ENCODE measurements at regions not wholly inside any gene's neighbourhood (a gene's known extent, or its start where the extent isn't known, plus 50 kb on each side); places are given as distances from the start of the nearest gene placed in this dataset.
"Not testable (repeated sequence)": the region's sequence is repeated elsewhere in the genome, so short reads cannot be mapped to it uniquely, and the experiment has no call there.

DNA sequence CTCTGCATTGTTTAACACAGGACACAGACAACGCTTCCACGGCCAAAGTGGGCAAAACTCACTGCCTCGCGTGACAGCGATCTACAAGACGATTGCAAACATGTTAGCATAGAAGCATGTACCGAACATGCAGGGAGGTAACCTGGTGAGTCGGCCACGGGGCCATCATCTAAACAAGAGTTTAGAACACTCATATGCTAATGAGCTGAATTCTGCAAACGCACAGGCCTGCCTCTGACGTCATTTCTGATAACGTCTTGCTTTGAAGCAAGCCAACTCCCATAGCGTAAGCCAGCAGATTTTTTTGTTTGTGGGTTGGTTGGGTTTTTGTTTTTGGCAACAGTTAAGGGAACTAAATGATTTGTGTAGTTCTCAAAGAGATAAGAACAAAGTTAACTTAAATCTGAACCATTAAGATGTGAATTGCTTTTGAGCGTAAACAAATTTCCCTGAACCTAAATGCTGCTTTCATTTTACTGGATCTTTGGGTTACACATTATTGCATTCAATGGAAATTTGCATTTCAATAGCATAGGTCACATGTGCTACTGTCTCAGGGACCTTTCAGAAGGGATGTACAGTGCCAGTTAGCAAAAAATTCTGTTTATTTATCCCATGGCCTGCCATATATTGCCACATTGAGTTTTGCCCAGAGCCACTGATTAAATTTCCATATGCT, 184.5 kb upstream of the PDE10A start:
- Mint-ChIP-seq H3K36me3 (ENCODE audit: low read depth) (no peaks in the 10 kb centered on the region), H3K27me3 (peaks cover 86% of the 10 kb centered on the region), H3K4me1 (ENCODE audit: low read depth) (peaks cover 9% of the 10 kb centered on the region), H3K4me3 (no peak overlapping the region), H3K9me3 (no peaks in the 10 kb centered on the region), H3K27ac (no peak overlapping the region)

- no peak overlapping the region for H3K4me3 Mint-ChIP-seq
- peaks cover 9% of the 10 kb centered on the region for H3K4me1 Mint-ChIP-seq (ENCODE audit: low read depth)
- no peaks in the 10 kb centered on the region for H3K36me3 Mint-ChIP-seq (ENCODE audit: low read depth)
- H3K27ac Mint-ChIP-seq, result no peak overlapping the region
- H3K9me3 Mint-ChIP-seq, result no peaks in the 10 kb centered on the region
- H3K27me3 Mint-ChIP-seq, result peaks cover 78% of the 10 kb centered on the region
Measured at GRCh38 chr6:165846123-165846966, 183.3 kb upstream of the PDE10A start.

- Mint-ChIP-seq H3K4me3 (no peak overlapping the region), H3K36me3 (ENCODE audit: low read depth) (no peaks in the 10 kb centered on the region), H3K4me1 (ENCODE audit: low read depth) (peaks cover 9% of the 10 kb centered on the region), H3K9me3 (no peaks in the 10 kb centered on the region), H3K27me3 (peaks cover 71% of the 10 kb centered on the region), H3K27ac (no peak overlapping the region)
Measured at GRCh38 chr6:165845493-165845892, 182.5 kb upstream of the PDE10A start.

- Mint-ChIP-seq H3K27ac (no peak overlapping the region), H3K4me1 (ENCODE audit: low read depth) (peaks cover 6% of the 10 kb centered on the region), H3K36me3 (ENCODE audit: low read depth) (no peaks in the 10 kb centered on the region), H3K9me3 (no peaks in the 10 kb centered on the region), H3K27me3 (peaks cover 72% of the 10 kb centered on the region), H3K4me3 (no peak overlapping the region)
Measured at GRCh38 chr6:165844801-165845364, 181.8 kb upstream of the PDE10A start.

GRCh38 chr6:165844232-165844631, 181.2 kb upstream of the PDE10A start:
- no peaks in the 10 kb centered on the region for H3K9me3 Mint-ChIP-seq
- H3K27ac Mint-ChIP-seq, result no peak overlapping the region
- no peak overlapping the region for H3K4me3 Mint-ChIP-seq
- H3K4me1 Mint-ChIP-seq (ENCODE audit: low read depth), result no peaks in the 10 kb centered on the region
- H3K27me3 Mint-ChIP-seq, result peaks cover 71% of the 10 kb centered on the region
- no peaks in the 10 kb centered on the region for H3K36me3 Mint-ChIP-seq (ENCODE audit: low read depth)

DNA sequence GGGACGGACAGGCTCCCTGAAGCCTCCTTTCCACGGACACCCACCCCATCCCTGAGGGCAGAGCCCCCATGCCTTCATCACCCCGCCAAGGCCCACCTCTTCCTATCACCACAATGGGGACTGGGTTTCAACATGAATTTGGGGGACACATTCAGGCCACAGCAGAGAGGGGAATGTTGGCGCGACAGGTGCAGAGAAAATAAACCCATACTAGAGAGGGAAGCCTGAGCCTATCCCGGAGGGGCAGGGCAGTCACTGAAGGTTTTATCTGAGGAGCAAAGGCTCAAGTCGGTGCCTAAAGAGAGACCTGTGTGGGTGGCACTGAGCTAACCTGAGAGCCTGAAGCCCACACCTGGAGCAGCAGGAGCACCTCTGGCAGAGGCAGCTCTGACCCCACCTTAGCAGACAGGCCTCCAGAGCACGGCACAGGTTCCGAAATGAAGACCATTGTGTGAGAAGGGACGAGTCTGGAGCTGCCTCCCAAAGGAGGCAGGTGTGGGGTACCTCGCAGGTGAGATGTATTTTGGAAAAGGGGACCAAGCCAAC, 180.6 kb upstream of the PDE10A start:
- no peaks in the 10 kb centered on the region for H3K36me3 Mint-ChIP-seq (ENCODE audit: low read depth)
- no peaks in the 10 kb centered on the region for H3K4me1 Mint-ChIP-seq (ENCODE audit: low read depth)
- H3K9me3 Mint-ChIP-seq, result no peaks in the 10 kb centered on the region
- no peak overlapping the region for H3K4me3 Mint-ChIP-seq
- no peak overlapping the region for H3K27ac Mint-ChIP-seq
- peaks cover 68% of the 10 kb centered on the region for H3K27me3 Mint-ChIP-seq

GRCh38 chr6:165843121-165843520, 180.1 kb upstream of the PDE10A start:
- Mint-ChIP-seq H3K27ac (no peak overlapping the region), H3K27me3 (peaks cover 66% of the 10 kb centered on the region)

GRCh38 chr6:165842281-165842936, 179.4 kb upstream of the PDE10A start:
- no peaks in the 10 kb centered on the region for H3K36me3 Mint-ChIP-seq (ENCODE audit: low read depth)
- no peaks in the 10 kb centered on the region for H3K4me1 Mint-ChIP-seq (ENCODE audit: low read depth)
- peaks cover 59% of the 10 kb centered on the region for H3K27me3 Mint-ChIP-seq
- no peak overlapping the region for H3K4me3 Mint-ChIP-seq
- no peaks in the 10 kb centered on the region for H3K9me3 Mint-ChIP-seq
- H3K27ac Mint-ChIP-seq, result no peak overlapping the region

More at GRCh38 chr6:165843121-165843520, 180.1 kb upstream of the PDE10A start:
- no peaks in the 10 kb centered on the region for H3K9me3 Mint-ChIP-seq
- no peak overlapping the region for H3K4me3 Mint-ChIP-seq
- H3K4me1 Mint-ChIP-seq (ENCODE audit: low read depth), result no peaks in the 10 kb centered on the region
- no peaks in the 10 kb centered on the region for H3K36me3 Mint-ChIP-seq (ENCODE audit: low read depth)

DNA sequence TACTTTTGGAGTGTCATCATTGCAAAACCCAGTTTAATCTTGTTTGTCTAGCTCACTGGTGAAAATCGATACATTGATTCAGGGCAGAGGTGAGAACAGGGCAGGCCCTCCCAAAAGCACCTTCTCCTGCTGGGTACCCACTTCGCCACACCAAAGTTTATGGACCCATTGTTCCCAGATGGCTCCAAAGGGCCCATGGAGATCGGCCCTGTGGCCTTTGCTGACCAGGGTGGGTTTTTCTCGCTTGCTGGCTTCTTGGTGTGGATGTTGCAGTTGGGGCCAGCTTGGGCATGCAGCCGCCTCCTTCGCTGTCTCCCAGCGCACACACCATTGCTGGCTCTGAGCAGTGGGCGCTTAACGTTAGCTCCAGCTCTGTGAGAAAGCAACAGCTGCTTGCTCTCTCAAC, 178.1 kb upstream of the PDE10A start:
- Mint-ChIP-seq H3K36me3 (ENCODE audit: low read depth) (no peaks in the 10 kb centered on the region), H3K4me3 (no peak overlapping the region), H3K9me3 (no peaks in the 10 kb centered on the region), H3K4me1 (ENCODE audit: low read depth) (no peaks in the 10 kb centered on the region), H3K27me3 (peaks cover 47% of the 10 kb centered on the region), H3K27ac (no peak overlapping the region)

DNA sequence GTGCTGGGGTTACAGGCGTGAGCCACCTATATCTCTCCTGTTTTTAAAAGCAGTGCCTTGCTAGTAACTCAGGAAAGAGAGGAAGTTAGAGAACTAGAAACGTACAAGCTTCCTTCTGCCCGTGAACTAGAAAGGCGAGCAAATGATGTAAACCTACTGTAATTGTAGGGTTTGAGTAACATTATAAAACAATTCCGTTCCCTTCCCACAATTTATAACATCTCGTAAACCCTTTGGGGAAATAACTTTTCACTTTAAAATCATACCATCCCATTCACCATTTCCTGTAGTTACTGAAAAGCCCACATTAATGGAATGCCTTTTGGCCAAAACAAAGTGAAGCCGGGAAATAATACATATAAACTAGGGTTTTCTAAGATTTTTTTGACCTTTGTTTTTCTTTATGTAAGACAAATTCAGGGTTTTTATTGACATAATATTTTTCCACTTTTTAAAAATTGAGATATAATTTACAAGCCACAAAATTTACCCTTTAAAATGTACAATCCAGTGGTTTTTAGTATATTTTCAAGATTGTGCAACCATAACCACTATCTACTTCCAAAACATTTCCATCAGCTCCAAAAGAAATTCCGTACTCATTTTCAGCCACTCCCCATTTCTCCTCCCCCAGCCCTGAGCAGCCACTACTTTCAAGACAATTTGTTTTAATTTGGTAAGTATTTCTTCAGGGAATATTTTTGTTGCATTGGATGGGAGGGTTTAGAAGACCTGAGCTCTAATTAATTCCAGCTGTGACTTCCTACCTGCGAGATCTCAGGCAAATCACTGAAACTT, 175.1 kb upstream of the PDE10A start:
- Mint-ChIP-seq H3K36me3 (ENCODE audit: low read depth) (no peaks in the 10 kb centered on the region), H3K9me3 (no peaks in the 10 kb centered on the region), H3K27me3 (peaks cover 29% of the 10 kb centered on the region), H3K4me3 (no peak overlapping the region), H3K4me1 (ENCODE audit: low read depth) (no peaks in the 10 kb centered on the region), H3K27ac (no peak overlapping the region)

- H3K36me3 Mint-ChIP-seq (ENCODE audit: low read depth); H3K9me3 Mint-ChIP-seq; H3K4me3 Mint-ChIP-seq; H3K27ac Mint-ChIP-seq: not testable (repeated sequence)
- Mint-ChIP-seq H3K27me3 (peaks cover 29% of the 10 kb centered on the region), H3K4me1 (ENCODE audit: low read depth) (peaks cover 13% of the 10 kb centered on the region)
Measured at GRCh38 chr6:165836648-165837047, 173.6 kb upstream of the PDE10A start.

- no peaks in the 10 kb centered on the region for H3K9me3 Mint-ChIP-seq
Measured at GRCh38 chr6:165835410-165835851, 172.4 kb upstream of the PDE10A start.

DNA sequence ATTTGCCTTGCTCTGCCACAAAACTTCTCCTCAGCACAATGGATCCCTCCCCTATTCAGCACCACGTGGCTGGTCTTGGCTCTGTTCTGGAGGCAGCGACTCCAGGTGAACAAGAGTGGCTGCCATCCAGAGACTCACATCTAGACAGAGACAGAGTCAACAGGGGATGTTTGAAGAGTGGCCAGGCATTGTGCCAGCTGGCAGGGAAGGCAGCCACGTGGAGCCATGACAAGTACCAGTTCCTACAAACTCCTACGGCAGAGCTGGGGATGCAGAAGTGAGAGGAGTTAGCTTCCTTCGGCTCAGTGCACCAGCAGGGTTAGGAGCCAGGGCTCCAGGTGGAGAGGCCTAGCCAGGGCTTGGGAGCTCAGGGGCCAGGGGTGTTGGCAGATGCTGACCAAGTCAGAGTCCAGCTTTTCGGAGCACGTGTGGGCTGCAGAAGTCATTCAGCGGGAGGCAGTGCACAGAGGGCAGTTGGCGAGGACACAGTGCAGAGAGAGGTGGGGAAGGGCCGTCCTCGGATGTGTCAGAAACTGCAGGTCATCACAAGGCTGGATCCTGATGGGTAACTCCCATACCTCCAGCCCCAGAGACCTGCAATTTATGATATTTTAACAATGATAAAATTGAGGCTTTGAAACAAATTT, 171.7 kb upstream of the PDE10A start:
- Mint-ChIP-seq H3K9me3 (no peaks in the 10 kb centered on the region), H3K27ac (no peak overlapping the region), H3K27me3 (peaks cover 28% of the 10 kb centered on the region)

More at GRCh38 chr6:165835410-165835851, 172.4 kb upstream of the PDE10A start:
- H3K36me3 Mint-ChIP-seq (ENCODE audit: low read depth), result no peaks in the 10 kb centered on the region
- H3K27ac Mint-ChIP-seq, result no peak overlapping the region
- H3K27me3 Mint-ChIP-seq, result peaks cover 35% of the 10 kb centered on the region
- H3K4me1 Mint-ChIP-seq (ENCODE audit: low read depth), result peaks cover 15% of the 10 kb centered on the region
- H3K4me3 Mint-ChIP-seq, result no peak overlapping the region

DNA sequence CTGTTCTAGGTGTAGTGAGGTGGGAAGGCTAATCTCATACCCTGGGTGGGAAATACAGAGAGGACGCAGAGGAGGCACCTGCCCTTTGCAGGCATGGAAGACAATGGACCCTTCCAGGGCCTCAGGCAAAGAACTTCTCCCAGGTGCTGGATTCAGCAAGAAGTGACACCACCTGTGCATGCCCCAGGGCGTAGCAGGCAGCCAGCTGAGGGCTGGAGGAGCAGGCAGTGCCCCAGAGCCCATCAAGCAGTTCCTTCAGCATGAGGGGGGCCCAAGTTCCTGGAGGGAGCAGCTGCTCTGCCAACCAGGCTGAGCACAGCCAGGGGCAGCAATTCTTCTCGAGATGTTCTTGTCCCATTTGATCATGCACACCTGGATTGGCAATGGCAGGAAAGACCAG, 170.3 kb upstream of the PDE10A start:
- H3K36me3 Mint-ChIP-seq (ENCODE audit: low read depth), result no peaks in the 10 kb centered on the region
- no peak overlapping the region for H3K4me3 Mint-ChIP-seq
- no peak overlapping the region for H3K27ac Mint-ChIP-seq
- H3K27me3 Mint-ChIP-seq, result peaks cover 20% of the 10 kb centered on the region
- H3K4me1 Mint-ChIP-seq (ENCODE audit: low read depth), result peaks cover 15% of the 10 kb centered on the region
- H3K9me3 Mint-ChIP-seq, result no peaks in the 10 kb centered on the region

More for the DNA sequence above, 171.7 kb upstream of the PDE10A start:
- Mint-ChIP-seq H3K4me3 (no peak overlapping the region), H3K4me1 (ENCODE audit: low read depth) (peaks cover 15% of the 10 kb centered on the region), H3K36me3 (ENCODE audit: low read depth) (no peaks in the 10 kb centered on the region)

All from stimulated activated naive CD8-positive, alpha-beta T cell treated with anti-CD3 and anti-CD28 coated beads, Interleukin-15, Interleukin-2, amounts not matched to agents 100 ng/mL and 50 ng/mL, for 24 hours (primary cell).